SU-DHL-6 (cell line): ENCODE measurements at regions not wholly inside any gene's neighbourhood (a gene's known extent, or its start where the extent isn't known, plus 50 kb on each side); places are given as distances from the start of the nearest gene placed in this dataset.

ENCODE experiments used
- H2AFZ ChIP-seq: fragments of 200-600 bp; sonication (generic); 2 replicates; pipeline ENCODE4 v1.6.1; 2014; ENCODE audit warnings: low read depth, mild to moderate bottlenecking, moderate library complexity, mixed read lengths, antibody characterized with exemption, low read length; ENCODE audit not compliant: severe bottlenecking
- H3F3A ChIP-seq: fragments of 200-600 bp; shearing (Covaris generic); 2 replicates; pipeline ENCODE4 v1.6.0; 2016; ENCODE audit warnings: antibody characterized with exemption, mild to moderate bottlenecking; ENCODE audit not compliant: insufficient read depth
- H3K27ac ChIP-seq: fragments of 200-600 bp; sonication (generic); 2 replicates; pipeline ENCODE4 v1.5.1; 2016; ENCODE audit warnings: low read depth, mild to moderate bottlenecking, low read length, moderate library complexity, mixed read lengths
- H3K27me3 ChIP-seq: fragments of 200-600 bp; sonication (generic), shearing (Covaris generic); 2 replicates; pipeline ENCODE4 v1.6.0; 2014; ENCODE audit warnings: mild to moderate bottlenecking, low read length
- H3K36me3 ChIP-seq: fragments of 200-600 bp; sonication (generic); 2 replicates; pipeline ENCODE4 v1.6.1; 2014; ENCODE audit warnings: mild to moderate bottlenecking, low read length, mixed read lengths
- H3K4me2 ChIP-seq: fragments of 300-600, 200-600 bp; shearing (Covaris generic), sonication (generic); 2 replicates; pipeline ENCODE4 v1.6.0; 2014; ENCODE audit warnings: low read length, low read depth, mild to moderate bottlenecking; ENCODE audit not compliant: poor library complexity, severe bottlenecking
- H3K4me3 ChIP-seq: fragments of 200-600 bp; sonication (generic); 2 replicates; pipeline ENCODE4 v1.5.1; 2014; ENCODE audit warnings: antibody characterized with exemption, low read length, mild to moderate bottlenecking, mixed read lengths; ENCODE audit not compliant: insufficient read depth, poor library complexity, severe bottlenecking
- H3K79me2 ChIP-seq: fragments of 200-600 bp; sonication (generic); 2 replicates; pipeline ENCODE4 v1.6.1; 2014; ENCODE audit warnings: mild to moderate bottlenecking, low read length, moderate library complexity; ENCODE audit not compliant: insufficient read depth
- H3K9ac ChIP-seq: fragments of 200-600 bp; sonication (generic); 2 replicates; pipeline ENCODE4 v1.7.0; 2014; ENCODE audit warnings: mild to moderate bottlenecking, low read length
- H3K9me2 ChIP-seq: fragments of 200-600 bp; sonication (generic); replicated peaks from 2 replicates; pipeline ENCODE4 v1.6.1; 2014; ENCODE audit warnings: low read length; ENCODE audit not compliant: insufficient read depth
- H3K9me3 ChIP-seq: fragments of 200-600 bp; sonication (generic); 2 replicates; pipeline ENCODE4 v1.6.1; 2014; ENCODE audit warnings: low read length, mixed read lengths; ENCODE audit not compliant: insufficient read depth
- H4K20me1 ChIP-seq: fragments of 200-600 bp; sonication (generic); 2 replicates; pipeline ENCODE4 v1.6.1; 2014; ENCODE audit warnings: low read depth, mild to moderate bottlenecking, antibody characterized with exemption, low read length, moderate library complexity, mixed read lengths
- EZH2phosphoT487 ChIP-seq: fragments of 200-600 bp; sonication (generic), shearing (Covaris generic); conservative IDR thresholded peaks from 2 replicates; pipeline ENCODE4 v1.6.1; 2018; ENCODE audit warnings: mild to moderate bottlenecking, antibody characterized with exemption, low read length, moderate library complexity, mixed read lengths
- TF ChIP-seq, protein P1 (sequence below): fragments of 200-600 bp; sonication (generic); IDR thresholded peaks from one replicate; pipeline ENCODE4 v1.5.1; 2017; ENCODE audit warnings: antibody characterized with exemption, mild to moderate bottlenecking, low read length, moderate library complexity; ENCODE audit not compliant: insufficient read depth, poor library complexity, severe bottlenecking

DNA sequence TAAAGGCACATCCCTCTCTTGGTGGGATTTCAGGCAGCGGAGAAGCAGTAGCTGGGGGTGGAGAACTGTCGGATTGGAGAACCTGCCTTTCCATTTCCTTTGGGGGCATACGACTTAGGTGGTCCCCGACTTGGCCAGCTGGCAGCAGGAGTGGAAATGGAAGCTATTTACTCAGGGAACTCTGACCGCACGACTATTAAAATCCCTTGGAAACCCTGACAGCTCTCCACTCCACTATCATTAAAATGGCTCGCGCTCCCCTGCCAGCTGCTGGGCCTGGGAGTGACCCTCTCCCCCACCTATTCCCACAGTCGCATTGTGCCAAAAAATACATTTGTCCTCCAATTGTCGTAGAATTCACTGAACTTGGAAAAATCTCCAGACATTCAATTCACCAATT is 77.7 kb upstream of the APCDD1 start:
- H3K79me2 ChIP-seq: no peaks in the 10 kb centered on the region
- H3K9me2 ChIP-seq: no peaks in the 10 kb centered on the region
- no peak overlapping the region for H3K9ac ChIP-seq
- no peak for TF ChIP-seq EZH2phosphoT487
- TF ChIP-seq, protein P1, sequence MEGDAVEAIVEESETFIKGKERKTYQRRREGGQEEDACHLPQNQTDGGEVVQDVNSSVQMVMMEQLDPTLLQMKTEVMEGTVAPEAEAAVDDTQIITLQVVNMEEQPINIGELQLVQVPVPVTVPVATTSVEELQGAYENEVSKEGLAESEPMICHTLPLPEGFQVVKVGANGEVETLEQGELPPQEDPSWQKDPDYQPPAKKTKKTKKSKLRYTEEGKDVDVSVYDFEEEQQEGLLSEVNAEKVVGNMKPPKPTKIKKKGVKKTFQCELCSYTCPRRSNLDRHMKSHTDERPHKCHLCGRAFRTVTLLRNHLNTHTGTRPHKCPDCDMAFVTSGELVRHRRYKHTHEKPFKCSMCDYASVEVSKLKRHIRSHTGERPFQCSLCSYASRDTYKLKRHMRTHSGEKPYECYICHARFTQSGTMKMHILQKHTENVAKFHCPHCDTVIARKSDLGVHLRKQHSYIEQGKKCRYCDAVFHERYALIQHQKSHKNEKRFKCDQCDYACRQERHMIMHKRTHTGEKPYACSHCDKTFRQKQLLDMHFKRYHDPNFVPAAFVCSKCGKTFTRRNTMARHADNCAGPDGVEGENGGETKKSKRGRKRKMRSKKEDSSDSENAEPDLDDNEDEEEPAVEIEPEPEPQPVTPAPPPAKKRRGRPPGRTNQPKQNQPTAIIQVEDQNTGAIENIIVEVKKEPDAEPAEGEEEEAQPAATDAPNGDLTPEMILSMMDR: no peak
- no peak overlapping the region for H3K4me2 ChIP-seq
- no peak overlapping the region for H3K27ac ChIP-seq
- H3F3A ChIP-seq: no peaks in the 10 kb centered on the region
- H3K27me3 ChIP-seq: no peaks in the 10 kb centered on the region
- no peak overlapping the region for H3K4me3 ChIP-seq
- H3K9me3 ChIP-seq: no peaks in the 10 kb centered on the region
- no peaks in the 10 kb centered on the region for H3K36me3 ChIP-seq
- H2AFZ ChIP-seq: no peak overlapping the region
- H4K20me1 ChIP-seq: no peaks in the 10 kb centered on the region

DNA sequence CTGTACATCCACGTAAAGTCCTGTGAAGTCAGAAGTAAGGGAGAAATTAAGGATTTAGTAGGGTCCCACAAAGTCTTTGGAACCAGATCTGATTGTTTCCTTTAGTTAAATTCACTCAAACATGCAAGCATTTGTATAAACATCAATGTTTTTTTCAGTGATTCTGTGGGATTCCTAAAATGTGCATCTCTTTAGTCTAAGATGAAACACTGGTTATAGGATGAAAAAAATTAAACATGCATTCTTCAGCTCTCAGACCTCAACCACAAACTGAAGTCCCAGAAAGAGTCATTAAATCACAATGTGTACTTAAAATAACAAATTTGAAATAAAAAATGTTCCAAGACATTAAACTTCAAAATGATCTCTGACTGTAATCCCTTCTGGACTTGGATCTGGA is 76.5 kb upstream of the APCDD1 start:
- Histone ChIP-seq H3K4me2 (no peak overlapping the region), H3K9me2 (no peaks in the 10 kb centered on the region), H3K27me3 (no peaks in the 10 kb centered on the region), H3K36me3 (no peaks in the 10 kb centered on the region), H4K20me1 (no peaks in the 10 kb centered on the region), H3K4me3 (no peak overlapping the region), H3K9me3 (no peaks in the 10 kb centered on the region), H2AFZ (no peak overlapping the region), H3K9ac (no peak overlapping the region), H3K79me2 (no peaks in the 10 kb centered on the region), H3F3A (no peaks in the 10 kb centered on the region), H3K27ac (no peak overlapping the region)
- no peak for TF ChIP-seq EZH2phosphoT487
- TF ChIP-seq, protein P1: no peak

DNA sequence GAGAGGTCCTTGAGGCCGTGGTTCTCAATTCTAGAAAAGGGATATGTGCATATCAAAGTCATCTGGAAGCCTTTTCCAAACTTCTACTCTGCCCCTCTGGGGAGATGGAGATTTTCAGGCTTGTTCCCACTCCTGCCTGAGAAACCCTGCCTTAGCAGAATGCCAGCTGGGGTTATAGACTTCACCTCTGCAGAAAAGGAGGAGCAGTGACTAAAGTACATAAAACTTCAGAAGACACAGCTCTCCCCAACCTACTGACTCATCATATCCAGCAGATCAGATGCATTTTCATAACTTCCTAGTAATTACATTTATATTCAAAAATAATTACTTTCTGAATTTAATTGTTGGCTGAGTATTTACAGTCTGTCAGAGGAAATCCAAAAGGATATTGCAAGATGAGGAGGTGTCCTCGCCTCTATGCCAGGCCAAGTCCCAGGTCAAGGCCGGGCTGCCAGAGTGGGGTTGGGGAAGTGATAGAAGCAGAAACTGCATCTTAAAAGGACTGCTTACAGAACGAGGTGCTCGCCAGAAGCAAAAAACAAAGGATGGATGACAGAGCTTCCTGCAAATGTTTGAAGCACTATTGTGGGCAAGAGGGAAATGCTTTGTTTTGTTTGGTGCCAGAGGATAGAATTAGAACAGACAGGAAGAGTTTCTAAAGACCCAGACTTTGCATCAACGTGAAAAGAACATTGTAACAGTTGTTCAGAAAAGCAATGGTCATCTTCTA is 75.6 kb upstream of the APCDD1 start:
- Histone ChIP-seq H3K27me3 (no peaks in the 10 kb centered on the region), H3K4me3 (no peak overlapping the region), H3K36me3 (no peaks in the 10 kb centered on the region), H2AFZ (no peak overlapping the region), H3F3A (no peaks in the 10 kb centered on the region), H3K9me3 (no peaks in the 10 kb centered on the region), H3K79me2 (no peaks in the 10 kb centered on the region), H4K20me1 (no peaks in the 10 kb centered on the region), H3K9me2 (no peaks in the 10 kb centered on the region), H3K27ac (no peak overlapping the region), H3K4me2 (no peak overlapping the region), H3K9ac (no peak overlapping the region)
- TF ChIP-seq EZH2phosphoT487: no peak
- TF ChIP-seq, protein P1: no peak
